CD4-positive, alpha-beta T cell (primary cell): ENCODE measurements at regions not wholly inside any gene's neighbourhood (a gene's known extent, or its start where the extent isn't known, plus 50 kb on each side); places are given as distances from the start of the nearest gene placed in this dataset.

Source experiments
- ATAC-seq: fragments of 200-7000 bp; cut with Tn5 transposase; one replicate; pipeline ENCODE4 v1.10.0; 2022; ENCODE audit warnings: mild to moderate bottlenecking; ENCODE audit not compliant: poor library complexity
- CTCF ChIA-PET: fragments of 350-600 bp; sonication (Branson Sonifier 250); formaldehyde crosslinking; loops from one replicate; lab custom pipeline; 2021; ENCODE audit warnings: antibody characterized with exemption, inconsistent platforms; lab: Charles Lee
- POLR2A ChIA-PET: fragments of 350-600 bp; sonication (Branson Sonifier 250); formaldehyde crosslinking; loops from one replicate; lab custom pipeline; 2021; ENCODE audit warnings: antibody characterized with exemption, inconsistent platforms; lab: Charles Lee
- DNase-seq, 14 experiments: peaks; one replicate each; pipeline ENCODE4 v3.0.0-alpha.2; 2013 to 2020; ENCODE audit warnings: mixed read lengths in 2 of 14
- H3K27ac ChIP-seq, 2 donors: one replicate each; pipeline versions ENCODE4 v1.5.1 to v1.7.0; 2013; ENCODE audit warnings: low read length in 2 of 2, low read depth in 1 of 2, mild to moderate bottlenecking in 1 of 2
- H3K27me3 ChIP-seq, 2 experiments: 1 replicate in 1 of 2; 2 replicates in 1 of 2; pipeline versions ENCODE4 v1.6.1 to v1.7.0; 2013; ENCODE audit warnings: low read length in 2 of 2, control low read depth in 1 of 2, mild to moderate bottlenecking in 1 of 2, moderate library complexity in 1 of 2; ENCODE audit not compliant: insufficient read depth in 2 of 2, control insufficient read depth in 1 of 2
- H3K36me3 ChIP-seq: one replicate; pipeline ENCODE4 v1.6.1; 2013; ENCODE audit warnings: low read length, control low read depth; ENCODE audit not compliant: insufficient read depth
- H3K4me1 ChIP-seq: one replicate; pipeline ENCODE4 v1.6.1; 2013; ENCODE audit warnings: low read length, control low read depth; ENCODE audit not compliant: insufficient read depth
- H3K4me3 ChIP-seq: one replicate; pipeline ENCODE4 v1.5.1; 2013; ENCODE audit warnings: mild to moderate bottlenecking, low read length, moderate library complexity
- H3K9me3 ChIP-seq, 2 experiments: 1 replicate in 1 of 2; 2 replicates in 1 of 2; pipeline versions ENCODE4 v1.6.1 to v1.7.0; 2013; ENCODE audit warnings: low read length in 2 of 2, mild to moderate bottlenecking in 2 of 2, control low read depth in 1 of 2, moderate library complexity in 1 of 2; ENCODE audit not compliant: control insufficient read depth in 1 of 2, insufficient read depth in 1 of 2
- H3K27ac Mint-ChIP-seq: one replicate; pipeline ENCODE4 v1.8.0; 2020; ENCODE audit warnings: mixed read lengths
- H3K27me3 Mint-ChIP-seq: one replicate; pipeline ENCODE4 v1.8.0; 2021; ENCODE audit warnings: mixed read lengths
- H3K36me3 Mint-ChIP-seq: one replicate; pipeline ENCODE4 v1.8.0; 2021; ENCODE audit warnings: low read depth, mixed read lengths
- H3K4me1 Mint-ChIP-seq: one replicate; pipeline ENCODE4 v1.8.0; 2021; ENCODE audit warnings: low read depth, mixed read lengths
- H3K4me3 Mint-ChIP-seq: one replicate; pipeline ENCODE4 v1.8.0; 2020; ENCODE audit warnings: mild to moderate bottlenecking, mixed read lengths
- H3K9me3 Mint-ChIP-seq: one replicate; pipeline ENCODE4 v1.8.0; 2020; ENCODE audit warnings: mixed read lengths
- intact Hi-C, 2 experiments: fragments of 100-400 bp; cut with DNase I in 1 of 2; cut with micrococcal nuclease in 1 of 2; formaldehyde crosslinking; loops; one replicate each; pipeline versions ENCODE4 v1.15.1 to v1.9.0; 2023 to 2025; cut with DNase I, micrococcal nuclease
- TF ChIP-seq, protein P1 (sequence below): fragments of 200-600 bp; IDR thresholded peaks from one replicate; pipeline ENCODE4 v1.8.0; 2022; ENCODE audit warnings: antibody characterized with exemption, mild to moderate bottlenecking

GRCh38 chr19:27679905-27680304 is 1533.0 kb downstream of the UQCRFS1 start:
- POLR2A ChIA-PET = no interaction called here
- H3K4me1 Mint-ChIP-seq = no peaks in the 10 kb centered on the region
- H3K27me3 Mint-ChIP-seq = no peaks in the 10 kb centered on the region
- H3K36me3 Mint-ChIP-seq = no peaks in the 10 kb centered on the region
- Histone ChIP-seq H3K27me3 (no peaks in the 10 kb centered on the region), H3K9me3 (peaks cover 4 to 15% of the 10 kb centered on the region in 2 experiments), H3K36me3 (no peaks in the 10 kb centered on the region), H3K4me1 (no peaks in the 10 kb centered on the region), H3K27ac (no peak overlapping the region), H3K4me3 (no peak overlapping the region)
- ATAC-seq = no peak
- CTCF ChIA-PET = no interaction called here
- H3K27ac Mint-ChIP-seq = no peak overlapping the region
- H3K9me3 Mint-ChIP-seq = peaks cover 25% of the 10 kb centered on the region
- intact Hi-C loops = no loop called here
- DNase-seq = no peak
- TF ChIP-seq, protein P1, sequence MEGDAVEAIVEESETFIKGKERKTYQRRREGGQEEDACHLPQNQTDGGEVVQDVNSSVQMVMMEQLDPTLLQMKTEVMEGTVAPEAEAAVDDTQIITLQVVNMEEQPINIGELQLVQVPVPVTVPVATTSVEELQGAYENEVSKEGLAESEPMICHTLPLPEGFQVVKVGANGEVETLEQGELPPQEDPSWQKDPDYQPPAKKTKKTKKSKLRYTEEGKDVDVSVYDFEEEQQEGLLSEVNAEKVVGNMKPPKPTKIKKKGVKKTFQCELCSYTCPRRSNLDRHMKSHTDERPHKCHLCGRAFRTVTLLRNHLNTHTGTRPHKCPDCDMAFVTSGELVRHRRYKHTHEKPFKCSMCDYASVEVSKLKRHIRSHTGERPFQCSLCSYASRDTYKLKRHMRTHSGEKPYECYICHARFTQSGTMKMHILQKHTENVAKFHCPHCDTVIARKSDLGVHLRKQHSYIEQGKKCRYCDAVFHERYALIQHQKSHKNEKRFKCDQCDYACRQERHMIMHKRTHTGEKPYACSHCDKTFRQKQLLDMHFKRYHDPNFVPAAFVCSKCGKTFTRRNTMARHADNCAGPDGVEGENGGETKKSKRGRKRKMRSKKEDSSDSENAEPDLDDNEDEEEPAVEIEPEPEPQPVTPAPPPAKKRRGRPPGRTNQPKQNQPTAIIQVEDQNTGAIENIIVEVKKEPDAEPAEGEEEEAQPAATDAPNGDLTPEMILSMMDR = no peak
- no peak overlapping the region for H3K4me3 Mint-ChIP-seq

DNA sequence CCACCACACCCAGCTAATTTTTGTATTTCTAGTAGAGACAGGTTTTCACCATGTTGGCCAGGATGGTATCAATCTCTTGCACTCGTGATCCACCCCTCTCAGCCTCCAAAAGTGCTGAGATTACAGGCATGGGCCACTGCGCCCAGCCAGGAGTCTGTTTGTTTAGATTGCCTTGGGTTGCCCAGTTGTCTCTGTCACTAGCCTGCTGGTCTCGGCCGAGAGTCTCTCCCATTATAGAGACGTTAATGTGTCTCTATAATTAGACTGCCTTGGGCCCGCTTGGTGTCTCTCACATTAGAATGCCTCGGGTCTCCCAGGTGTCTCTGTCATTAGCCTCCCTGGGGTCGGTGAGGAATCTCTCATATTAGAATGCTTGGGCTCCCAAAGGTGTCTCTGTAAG is 1533.6 kb downstream of the UQCRFS1 start:
- H3K4me1 Mint-ChIP-seq = no peaks in the 10 kb centered on the region
- H3K9me3 Mint-ChIP-seq = peaks cover 19% of the 10 kb centered on the region
- Histone ChIP-seq H3K27ac (no peak overlapping the region), H3K9me3 (peaks cover 4 to 11% of the 10 kb centered on the region in 2 experiments), H3K36me3 (no peaks in the 10 kb centered on the region), H3K4me1 (no peaks in the 10 kb centered on the region), H3K4me3 (no peak overlapping the region), H3K27me3 (no peaks in the 10 kb centered on the region)
- no peak overlapping the region for H3K27ac Mint-ChIP-seq
- H3K36me3 Mint-ChIP-seq = no peaks in the 10 kb centered on the region
- no peaks in the 10 kb centered on the region for H3K27me3 Mint-ChIP-seq
- ChIA-PET POLR2A (no interaction called here), CTCF (no interaction called here)
- H3K4me3 Mint-ChIP-seq = no peak overlapping the region
- no peak for ATAC-seq
- intact Hi-C loops = no loop called here
- no peak for DNase-seq
- TF ChIP-seq, protein P1 = no peak

DNA sequence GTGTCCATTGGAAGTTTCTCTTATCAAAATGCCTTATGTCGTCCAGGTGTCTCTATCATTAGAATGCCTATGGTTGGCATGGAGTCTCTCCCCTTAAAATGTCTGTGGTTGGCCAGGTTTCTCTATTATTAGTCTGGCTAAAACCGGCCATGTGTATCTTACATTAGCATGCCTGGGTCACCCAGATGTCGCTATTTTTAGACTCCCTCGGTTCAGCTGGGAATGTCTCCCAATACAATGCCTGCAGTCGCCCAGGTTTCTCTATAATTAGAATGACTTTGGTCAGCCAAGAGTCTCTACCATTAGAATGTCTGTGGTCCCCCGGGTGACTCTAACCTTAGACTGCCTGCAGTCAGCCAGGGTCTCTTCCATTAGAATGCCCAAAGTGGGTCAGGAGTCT is 1536.1 kb downstream of the UQCRFS1 start:
- Mint-ChIP-seq H3K36me3 (no peaks in the 10 kb centered on the region), H3K27ac (no peak overlapping the region), H3K4me3 (no peak overlapping the region), H3K9me3 (peaks cover 30% of the 10 kb centered on the region), H3K27me3 (no peaks in the 10 kb centered on the region), H3K4me1 (no peaks in the 10 kb centered on the region)
- TF ChIP-seq, protein P1 = no peak
- no peak for ATAC-seq
- no peak overlapping the region for H3K27ac ChIP-seq
- ChIA-PET POLR2A (no interaction called here), CTCF (no interaction called here)
- intact Hi-C loops = no loop called here
- no peaks in the 10 kb centered on the region for H3K36me3 ChIP-seq
- no peaks in the 10 kb centered on the region for H3K27me3 ChIP-seq
- H3K9me3 ChIP-seq = peaks cover 4 to 11% of the 10 kb centered on the region in 2 experiments
- DNase-seq = no peak
- H3K4me1 ChIP-seq = no peaks in the 10 kb centered on the region
- H3K4me3 ChIP-seq = no peak overlapping the region
